NCI-H1417 (cell line): ENCODE measurements at regions not wholly inside any gene's neighbourhood (a gene's known extent, or its start where the extent isn't known, plus 50 kb on each side); places are given as distances from the start of the nearest gene placed in this dataset.

Experiments used
- DNase-seq, 3 experiments: peaks; one replicate each; lab custom pipeline; 2025; lab: John Stamatoyannopoulos, UW

GRCh38 chr4:136927172-136927571, 605.1 kb downstream of the PCDH18 start:
- DNase-seq, result no peak

- no peak for DNase-seq
Observed at GRCh38 chr4:136925203-136925602, 607.1 kb downstream of the PCDH18 start.

DNA sequence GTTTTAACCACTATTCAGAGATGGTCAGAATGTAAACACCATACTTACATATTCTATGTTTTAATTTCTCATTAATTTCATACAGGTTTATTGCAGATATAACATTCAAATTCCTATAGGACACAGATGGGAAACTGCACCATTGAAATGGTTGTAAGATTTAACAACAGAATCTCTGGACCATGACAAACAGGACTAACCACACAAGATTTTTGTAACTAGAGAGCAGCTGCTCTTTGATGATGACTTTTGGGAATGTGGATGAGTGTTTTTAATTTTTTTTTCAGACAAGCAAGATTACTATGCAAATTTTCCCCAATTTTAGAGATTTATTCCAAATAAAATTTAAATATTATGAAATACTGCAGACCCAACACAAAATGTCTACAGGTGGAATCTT, 610.2 kb downstream of the PCDH18 start:
- no peak for DNase-seq

DNA sequence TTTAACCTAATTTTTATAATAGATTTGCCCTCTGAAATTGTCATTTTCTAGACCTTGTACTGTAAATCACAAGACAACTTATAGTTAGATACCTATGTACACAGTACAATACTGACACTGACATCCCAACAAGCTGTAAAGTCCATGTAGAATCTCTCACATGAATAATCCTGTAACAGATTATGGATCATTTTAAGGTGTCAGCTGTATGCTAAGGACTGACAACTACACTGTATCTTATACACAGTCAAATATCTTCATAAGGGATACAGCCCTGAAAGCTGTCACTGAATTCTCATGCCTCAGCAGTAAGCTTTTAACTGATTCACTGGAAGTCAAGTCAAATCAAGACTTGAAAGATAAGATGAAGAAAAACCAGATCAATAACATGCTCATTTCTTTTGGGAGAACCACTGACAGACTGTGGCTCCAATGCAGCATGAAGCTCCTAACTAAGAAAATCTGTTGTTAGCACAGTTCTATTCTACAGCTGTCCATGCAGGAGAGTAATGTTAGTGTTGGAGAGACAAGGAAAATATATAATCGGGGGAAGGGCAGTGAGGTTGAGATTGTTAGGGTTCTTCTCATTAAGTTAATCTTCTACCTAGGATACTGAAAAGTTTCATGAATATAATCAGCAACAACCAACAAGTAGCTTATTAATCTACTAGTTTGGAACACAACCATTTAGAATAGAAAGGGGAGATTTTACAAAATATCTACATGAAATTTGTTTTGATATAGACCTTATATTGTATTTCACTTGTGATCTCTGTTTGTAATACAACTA, 612.0 kb downstream of the PCDH18 start:
- DNase-seq, result no peak

DNA sequence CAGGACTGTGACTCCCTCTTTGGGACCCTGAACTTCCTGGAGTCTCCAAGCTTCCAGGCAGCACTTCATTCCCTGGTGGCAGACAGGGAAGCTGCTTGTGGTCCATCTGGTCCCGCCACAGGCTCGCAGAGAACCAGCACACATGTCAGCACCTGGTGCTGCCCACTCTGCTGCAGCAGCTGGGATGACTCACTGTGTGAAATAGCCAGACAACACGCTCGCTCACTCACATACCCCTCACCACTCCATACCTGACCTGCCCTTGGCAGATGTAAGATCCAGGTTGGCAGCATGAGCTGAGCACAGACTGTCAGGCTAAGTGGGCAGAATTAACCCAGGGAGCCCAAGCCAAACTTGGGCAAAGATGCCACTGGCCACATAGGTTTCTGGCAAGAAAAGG, 613.5 kb downstream of the PCDH18 start:
- DNase-seq, result no peak

DNA sequence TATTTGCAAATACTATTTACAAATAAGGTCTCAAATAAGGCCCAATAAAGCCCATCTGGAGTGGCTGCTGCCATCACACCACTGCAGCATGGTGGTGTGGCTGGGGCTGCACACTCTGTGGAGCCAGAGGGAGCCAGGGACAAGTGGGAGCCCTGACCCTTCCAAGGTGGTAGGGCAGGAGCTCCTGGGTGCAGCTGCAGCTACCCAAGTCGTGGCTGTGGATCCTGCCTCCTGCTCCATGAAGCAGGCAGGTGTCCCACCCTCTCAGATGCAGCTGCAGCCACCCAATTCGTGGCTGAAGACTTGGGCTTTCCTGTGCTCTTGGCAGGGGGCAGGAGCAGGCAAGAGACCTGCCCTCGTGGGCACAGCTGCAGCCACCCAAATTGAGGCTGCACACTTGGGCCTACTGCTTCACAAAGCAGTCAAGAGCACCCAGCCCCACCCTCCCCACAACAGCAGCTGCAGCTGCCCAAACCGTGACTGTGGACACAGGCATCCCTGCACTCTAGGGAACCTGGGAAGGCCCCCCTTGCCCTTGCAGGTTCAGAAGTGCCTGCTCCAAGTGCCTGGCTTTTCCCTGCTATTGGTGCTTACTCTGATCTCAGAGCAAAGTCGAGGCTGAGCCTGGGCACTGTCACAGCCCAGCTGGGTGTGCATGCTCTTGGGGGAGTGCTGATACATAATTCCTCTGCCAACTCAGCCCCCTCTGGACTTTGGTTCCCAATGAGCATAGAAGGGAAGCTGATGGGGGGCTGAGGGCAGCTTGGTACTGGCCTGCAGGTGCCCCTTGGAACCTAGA, 614.8 kb downstream of the PCDH18 start:
- DNase-seq, result no peak

GRCh38 chr4:136909626-136910025, 622.7 kb downstream of the PCDH18 start:
- peak in 2 of 3 experiments; percentile 42 to 93 for DNase-seq

DNA sequence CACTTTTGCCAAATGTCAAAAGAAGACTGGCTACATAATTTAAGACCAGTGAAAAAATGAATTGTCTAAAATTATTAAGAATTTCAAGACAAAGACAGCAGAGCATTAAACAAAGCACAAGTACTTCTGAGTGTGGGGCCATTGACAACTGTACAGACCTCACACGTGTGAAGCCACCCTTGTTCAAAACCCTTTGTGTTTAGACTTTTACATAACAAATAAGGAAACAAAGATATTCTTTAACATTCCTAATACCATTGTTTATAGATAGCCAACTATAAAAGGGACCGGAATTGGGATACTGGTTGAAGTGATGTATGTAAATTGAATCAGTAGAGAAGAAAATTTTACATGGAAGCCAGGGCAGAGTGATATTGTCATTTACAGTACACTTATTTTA, 624.2 kb downstream of the PCDH18 start:
- no peak for DNase-seq

- no peak for DNase-seq
Observed at GRCh38 chr4:136900696-136901095, 631.6 kb downstream of the PCDH18 start.

- no peak for DNase-seq
Observed at GRCh38 chr4:136898590-136899248, 633.6 kb downstream of the PCDH18 start.

DNA sequence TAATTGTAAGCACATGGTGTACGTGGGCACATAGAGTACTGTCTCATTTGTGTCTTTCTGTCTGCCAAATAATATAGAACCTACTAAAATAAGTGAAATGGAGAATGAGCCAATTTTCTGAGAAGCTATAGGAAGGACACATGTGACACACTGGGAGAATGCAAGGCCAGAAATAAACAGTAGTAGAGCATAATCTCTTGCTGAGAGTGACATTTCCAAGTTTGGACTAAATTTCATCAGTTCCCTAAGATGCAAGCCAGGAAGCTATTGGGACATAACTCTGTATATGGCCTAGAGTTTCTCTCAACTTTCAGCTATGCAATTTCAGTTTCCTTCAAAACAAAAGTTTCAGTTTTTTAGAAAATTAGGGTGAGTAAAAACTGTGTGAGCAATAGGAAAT, 638.7 kb downstream of the PCDH18 start:
- no peak for DNase-seq

GRCh38 chr4:136881666-136882065, 650.6 kb downstream of the PCDH18 start:
- no peak for DNase-seq

DNA sequence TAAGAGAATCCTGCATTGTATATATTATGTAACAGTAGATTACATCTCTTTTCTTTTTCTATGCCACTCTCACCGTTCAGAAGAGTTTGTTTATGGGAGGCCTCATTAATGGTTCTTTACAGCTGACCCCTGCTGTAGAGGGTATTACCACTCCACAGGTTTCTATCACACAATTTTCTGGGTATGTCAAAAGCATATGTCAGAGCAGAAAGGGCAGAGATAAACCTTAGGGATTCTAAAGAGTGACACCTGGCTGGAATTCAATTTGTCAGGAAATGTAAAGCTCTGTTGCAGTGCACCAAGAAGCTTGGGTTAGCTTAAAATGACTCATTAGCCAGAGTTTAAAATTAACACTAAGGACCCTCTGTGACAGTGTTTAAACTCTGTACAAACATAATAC, 658.7 kb downstream of the PCDH18 start:
- peak in 1 of 3 experiments; percentile 60 for DNase-seq

DNA sequence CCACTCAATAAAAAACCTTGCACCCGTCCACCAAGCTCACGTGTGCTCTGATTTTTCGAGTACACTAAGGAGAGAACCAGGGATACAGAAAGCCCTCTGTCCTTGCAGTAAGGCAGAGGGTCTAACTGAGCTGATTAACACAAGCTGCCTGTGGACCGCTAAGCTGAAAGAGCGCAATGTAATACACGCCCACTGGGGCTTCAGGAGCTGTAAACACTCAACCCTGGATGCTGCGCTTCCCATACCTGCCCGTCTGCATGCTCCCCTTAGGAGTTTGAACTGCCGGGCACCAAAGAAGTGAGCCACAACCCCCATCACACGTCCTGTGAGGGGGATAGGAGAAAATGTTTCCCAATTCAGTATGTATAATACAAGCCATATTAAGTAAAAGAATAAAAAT, 664.8 kb downstream of the PCDH18 start:
- DNase-seq, result no peak

GRCh38 chr4:136865526-136865925, 666.8 kb downstream of the PCDH18 start:
- DNase-seq, result no peak

DNA sequence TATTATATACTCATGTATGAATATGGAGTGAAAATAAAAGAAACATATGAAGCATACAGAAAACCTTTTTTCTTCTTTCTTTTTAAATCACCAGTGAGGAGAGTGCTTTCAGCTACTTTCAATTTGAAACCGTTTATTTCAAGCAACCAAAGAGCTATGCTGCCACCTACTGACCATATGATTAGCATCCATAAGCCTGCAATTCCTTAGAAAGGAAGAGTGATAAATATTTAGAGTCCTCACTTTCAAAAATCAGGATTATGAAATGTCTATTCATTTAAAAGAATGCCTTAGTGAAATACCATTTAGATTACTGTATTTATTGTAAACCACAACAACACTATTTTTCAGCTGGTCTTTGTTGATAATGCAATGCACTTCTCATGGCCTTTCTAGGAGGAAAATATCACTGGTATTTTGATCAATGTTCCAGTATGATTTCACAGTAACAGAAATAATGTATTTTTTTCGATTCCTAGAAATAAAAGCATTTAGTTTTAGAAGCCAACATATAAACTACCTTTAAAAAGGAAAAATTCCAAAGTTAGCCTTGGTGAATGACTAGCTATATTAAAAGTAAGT, 667.6 kb downstream of the PCDH18 start:
- DNase-seq, result peak; percentile 39 to 88 (median 58)

DNA sequence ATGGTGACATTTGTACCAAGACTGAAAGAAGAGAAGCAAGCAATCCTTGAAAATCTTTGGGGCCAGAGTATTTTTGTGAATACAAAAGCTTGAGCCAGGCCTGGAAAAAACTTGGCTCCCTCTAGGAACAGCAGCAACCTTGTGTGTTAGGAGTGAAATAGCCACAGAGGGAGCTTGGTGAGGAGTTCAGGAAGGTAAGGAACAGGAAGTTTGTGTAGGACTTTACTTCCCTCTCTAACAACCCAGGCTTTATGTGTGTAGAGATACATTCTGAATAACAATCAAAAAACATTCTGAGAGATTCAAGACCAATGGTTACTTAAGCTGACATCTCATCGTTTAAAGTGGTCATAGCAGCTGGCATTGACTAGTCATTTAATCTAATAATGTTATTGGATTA, 668.5 kb downstream of the PCDH18 start:
- peak in 1 of 3 experiments; percentile 46 for DNase-seq

DNA sequence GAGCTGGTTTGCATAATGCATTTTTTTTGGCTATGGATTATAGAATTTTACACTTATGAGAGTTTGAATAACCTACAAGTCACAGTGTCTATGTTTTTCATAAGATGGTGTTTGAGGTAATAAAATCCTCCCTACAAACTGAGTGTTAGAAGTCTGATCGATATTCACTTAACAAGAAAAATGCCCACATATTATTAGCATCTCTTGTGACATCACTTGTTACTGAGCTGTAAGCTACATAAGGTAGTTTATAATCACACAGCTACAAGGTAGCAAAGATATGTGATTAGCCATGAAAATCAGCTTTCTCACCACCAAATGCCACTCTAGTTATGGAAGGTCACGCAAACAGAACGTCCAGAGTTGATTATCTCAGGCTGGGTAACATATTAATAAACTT, 669.6 kb downstream of the PCDH18 start:
- no peak for DNase-seq

DNA sequence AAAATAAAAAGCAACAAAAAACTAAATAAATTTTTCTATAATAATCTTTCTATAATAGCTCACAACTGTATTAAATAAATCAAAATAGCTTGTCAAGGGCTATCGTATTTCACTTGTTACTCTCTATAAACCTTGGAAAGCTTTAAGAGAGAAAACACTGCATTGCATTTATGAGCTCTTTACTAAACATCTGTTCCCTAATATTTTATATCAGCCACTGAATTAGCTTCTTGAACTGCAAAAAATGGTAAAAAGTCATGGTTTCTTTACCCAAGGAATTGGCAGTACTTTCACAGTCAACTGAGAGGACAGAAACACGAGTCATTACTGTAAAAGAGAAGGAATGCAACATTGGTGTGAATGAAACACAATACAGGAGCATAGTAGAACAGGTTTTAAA, 671.2 kb downstream of the PCDH18 start:
- DNase-seq, result no peak

DNA sequence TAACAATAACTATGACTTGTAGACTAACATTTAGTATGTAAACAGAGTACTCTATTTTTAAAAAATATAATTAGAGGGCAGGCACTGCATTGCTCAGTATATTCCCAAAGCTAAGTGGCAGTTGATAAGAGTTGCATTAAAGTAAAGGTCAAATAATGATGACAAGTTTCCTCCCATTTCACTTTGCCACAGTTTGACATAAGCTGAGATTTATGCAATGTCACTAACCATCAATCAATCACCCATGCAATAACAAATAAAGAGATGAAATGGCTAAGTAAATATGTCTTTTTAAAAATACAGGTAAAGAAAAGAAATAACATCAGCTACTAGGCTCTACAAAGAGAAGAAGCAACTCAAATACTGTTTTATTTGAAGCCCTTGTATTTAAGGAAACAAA, 673.4 kb downstream of the PCDH18 start:
- peak in 2 of 3 experiments; percentile 25 to 86 for DNase-seq

DNA sequence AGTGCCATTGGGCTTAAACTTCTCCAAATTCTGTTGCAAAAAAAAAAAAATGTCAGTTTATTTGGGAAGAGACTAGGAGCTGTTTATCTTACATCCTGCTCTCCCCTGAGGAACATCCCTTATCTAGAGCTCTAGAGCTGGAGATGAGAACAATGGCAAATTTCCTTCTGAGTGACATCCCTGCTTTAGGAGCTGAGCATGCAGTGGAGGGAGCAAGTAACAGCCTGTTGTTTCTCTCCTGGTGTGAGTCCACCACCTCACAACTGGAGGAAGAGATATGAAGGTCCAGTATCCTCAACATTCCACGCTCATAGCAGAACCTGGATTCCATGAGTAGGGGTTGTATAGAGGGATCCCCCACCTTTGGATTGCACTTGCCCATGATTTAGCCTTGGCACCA, 676.4 kb downstream of the PCDH18 start:
- no peak for DNase-seq

GRCh38 chr4:136850446-136850845, 681.8 kb downstream of the PCDH18 start:
- DNase-seq, result no peak
